ENCODE measurements at regions not wholly inside any gene's neighbourhood (a gene's known extent, or its start where the extent isn't known, plus 50 kb on each side); places are given as distances from the start of the nearest gene placed in this dataset.

GRCh38 chr4:96521046-96521536 lies 681.2 kb downstream of the PDHA2 start:
- ChIA-PET POLR2A (no interaction called here), CTCF (ENCODE audit: unreplicated experiment) (no interaction called here)
- H3K36me3 ChIP-seq (ENCODE audit: insufficient read depth, low read length) = no peaks in the 10 kb centered on the region
- intact Hi-C loops (cut with micrococcal nuclease; ENCODE audit: unreplicated experiment) = no loop called here
- no peaks in the 10 kb centered on the region for H3K79me2 ChIP-seq (ENCODE audit: insufficient read depth, low read depth, low read length)
- no TSS peak for BruUV-seq (replicated peaks)
- no peak overlapping the region for H2AFZ ChIP-seq (ENCODE audit: low read length)
- no peaks in the 10 kb centered on the region for H4K20me1 ChIP-seq (ENCODE audit: insufficient read depth, low read length)
- no peaks in the 10 kb centered on the region for H3K9me2 ChIP-seq (ENCODE audit: insufficient read depth, low read length)
- no peak for TF ChIP-seq CTCF (conservative IDR thresholded peaks at IDR 0.05; ENCODE audit: low read length)
- no peak for TF ChIP-seq EZH2phosphoT487 (IDR thresholded peaks at IDR 0.05; ENCODE audit: borderline replicate concordance, low read depth, low read length)
- no peaks in the 10 kb centered on the region for H3K4me1 ChIP-seq (ENCODE audit: insufficient read depth, low read length, poor library complexity, severe bottlenecking)
- no peak overlapping the region for H3K27ac ChIP-seq (ENCODE audit: low read depth, low read length, poor library complexity, severe bottlenecking)
- no peak overlapping the region for H3K4me3 ChIP-seq (ENCODE audit: low read depth, low read length, poor library complexity, severe bottlenecking)
- H3K9me3 ChIP-seq (ENCODE audit: low read length) = no peaks in the 10 kb centered on the region
- DNase-seq (ENCODE audit: low spot score) = no peak
- no peak overlapping the region for H3K4me2 ChIP-seq (ENCODE audit: low read length)

GRCh38 chr4:96523611-96524010 lies 683.7 kb downstream of the PDHA2 start:
- H3K9me2 ChIP-seq (ENCODE audit: insufficient read depth, low read length) = no peaks in the 10 kb centered on the region
- no peak for DNase-seq (ENCODE audit: low spot score)
- no peaks in the 10 kb centered on the region for H3K9me3 ChIP-seq (ENCODE audit: low read length)
- ChIA-PET POLR2A (no interaction called here), CTCF (ENCODE audit: unreplicated experiment) (no interaction called here)
- no peaks in the 10 kb centered on the region for H3K4me1 ChIP-seq (ENCODE audit: insufficient read depth, low read length, poor library complexity, severe bottlenecking)
- no peak overlapping the region for H3K4me2 ChIP-seq (ENCODE audit: low read length)
- no TSS peak for BruUV-seq (replicated peaks)
- intact Hi-C loops (cut with micrococcal nuclease; ENCODE audit: unreplicated experiment) = no loop called here
- H3K27ac ChIP-seq (ENCODE audit: low read depth, low read length, poor library complexity, severe bottlenecking) = no peak overlapping the region
- H3K36me3 ChIP-seq (ENCODE audit: insufficient read depth, low read length) = no peaks in the 10 kb centered on the region
- TF ChIP-seq EZH2phosphoT487 (IDR thresholded peaks at IDR 0.05; ENCODE audit: borderline replicate concordance, low read depth, low read length) (no peak), CTCF (conservative IDR thresholded peaks at IDR 0.05; ENCODE audit: low read length) (no peak)
- no peaks in the 10 kb centered on the region for H4K20me1 ChIP-seq (ENCODE audit: insufficient read depth, low read length)
- H3K4me3 ChIP-seq (ENCODE audit: low read depth, low read length, poor library complexity, severe bottlenecking) = no peak overlapping the region
- H2AFZ ChIP-seq (ENCODE audit: low read length) = no peak overlapping the region
- no peaks in the 10 kb centered on the region for H3K79me2 ChIP-seq (ENCODE audit: insufficient read depth, low read depth, low read length)

- intact Hi-C loops (cut with micrococcal nuclease; ENCODE audit: unreplicated experiment) = no loop called here
- no peaks in the 10 kb centered on the region for H3K9me3 ChIP-seq (ENCODE audit: low read length)
- H3K36me3 ChIP-seq (ENCODE audit: insufficient read depth, low read length) = no peaks in the 10 kb centered on the region
- no peaks in the 10 kb centered on the region for H3K79me2 ChIP-seq (ENCODE audit: insufficient read depth, low read depth, low read length)
- DNase-seq (ENCODE audit: low spot score) = no peak
- H3K4me2 ChIP-seq (ENCODE audit: low read length) = no peak overlapping the region
- no TSS peak for BruUV-seq (replicated peaks)
- CTCF ChIA-PET (ENCODE audit: unreplicated experiment) = no interaction called here
- no peaks in the 10 kb centered on the region for H3K9me2 ChIP-seq (ENCODE audit: insufficient read depth, low read length)
- no peak for TF ChIP-seq EZH2phosphoT487 (IDR thresholded peaks at IDR 0.05; ENCODE audit: borderline replicate concordance, low read depth, low read length)
- TF ChIP-seq CTCF (conservative IDR thresholded peaks at IDR 0.05; ENCODE audit: low read length) = no peak
- H3K4me3 ChIP-seq (ENCODE audit: low read depth, low read length, poor library complexity, severe bottlenecking) = no peak overlapping the region
- no peaks in the 10 kb centered on the region for H4K20me1 ChIP-seq (ENCODE audit: insufficient read depth, low read length)
- H3K4me1 ChIP-seq (ENCODE audit: insufficient read depth, low read length, poor library complexity, severe bottlenecking) = no peaks in the 10 kb centered on the region
- no peak overlapping the region for H3K27ac ChIP-seq (ENCODE audit: low read depth, low read length, poor library complexity, severe bottlenecking)
- H2AFZ ChIP-seq (ENCODE audit: low read length) = no peak overlapping the region
- POLR2A ChIA-PET = no interaction called here
These were observed 684.5 kb downstream of the PDHA2 start for GRCh38 chr4:96524311-96524875.

Data from OCI-LY7 (cell line).